Upper lobe of right lung (tissue), 1 donor: ENCODE measurements at regions not wholly inside any gene's neighbourhood (a gene's known extent, or its start where the extent isn't known, plus 50 kb on each side); places are given as distances from the start of the nearest gene placed in this dataset.

Experiments
- ATAC-seq: fragments of 200-7000 bp; cut with Tn5 transposase; one replicate; pipeline ENCODE4 v1.9.1; 2020; ENCODE audit warnings: mild to moderate bottlenecking, moderate library complexity
- DNase-seq: peaks from one replicate; pipeline ENCODE4 v3.0.0-alpha.2; 2020
- H3K27ac ChIP-seq: fragments of 200-600 bp; one replicate; pipeline ENCODE4 v1.8.0; 2022
- H3K27me3 ChIP-seq: fragments of 200-600 bp; one replicate; pipeline ENCODE4 v1.8.0; 2022; ENCODE audit warnings: mild to moderate bottlenecking
- H3K36me3 ChIP-seq: fragments of 200-600 bp; one replicate; pipeline ENCODE4 v1.8.0; 2022
- H3K4me1 ChIP-seq: fragments of 200-600 bp; one replicate; pipeline ENCODE4 v1.8.0; 2022
- H3K4me3 ChIP-seq: fragments of 200-600 bp; one replicate; pipeline ENCODE4 v1.8.0; 2022; ENCODE audit warnings: mild to moderate bottlenecking
- H3K9me3 ChIP-seq: fragments of 200-600 bp; one replicate; pipeline ENCODE4 v1.8.0; 2022
- intact Hi-C: fragments of 100-400 bp; cut with DNase I; formaldehyde crosslinking; loops from one replicate; pipeline ENCODE4 v1.11.0; 2022
- TF ChIP-seq, protein P1 (sequence below): fragments of 200-600 bp; IDR thresholded peaks from one replicate; pipeline ENCODE4 v1.8.0; 2022; ENCODE audit warnings: antibody characterized with exemption
- donor health status: DM: no; HTN: yes; CAD: no; lungs with severe emphysema.

DNA sequence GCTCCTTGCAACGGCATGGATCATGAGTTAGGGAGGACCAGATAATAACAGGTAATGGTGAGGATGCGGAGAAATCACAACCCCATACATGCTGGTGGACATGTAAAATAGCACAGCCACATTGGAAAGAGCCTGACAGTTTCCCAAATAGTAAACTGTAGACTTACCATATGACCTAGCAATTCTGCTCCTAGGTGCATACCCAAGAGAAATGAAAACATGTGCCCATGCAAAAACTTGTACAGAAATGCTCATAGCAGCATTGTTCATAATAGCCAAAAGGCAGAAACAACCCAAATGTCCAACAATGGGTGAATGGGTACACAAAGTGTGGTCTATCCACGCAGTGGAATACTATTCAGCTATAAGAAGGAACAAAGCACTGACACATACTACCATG is 97.5 kb upstream of the VRK1 start:
- TF ChIP-seq, protein P1, sequence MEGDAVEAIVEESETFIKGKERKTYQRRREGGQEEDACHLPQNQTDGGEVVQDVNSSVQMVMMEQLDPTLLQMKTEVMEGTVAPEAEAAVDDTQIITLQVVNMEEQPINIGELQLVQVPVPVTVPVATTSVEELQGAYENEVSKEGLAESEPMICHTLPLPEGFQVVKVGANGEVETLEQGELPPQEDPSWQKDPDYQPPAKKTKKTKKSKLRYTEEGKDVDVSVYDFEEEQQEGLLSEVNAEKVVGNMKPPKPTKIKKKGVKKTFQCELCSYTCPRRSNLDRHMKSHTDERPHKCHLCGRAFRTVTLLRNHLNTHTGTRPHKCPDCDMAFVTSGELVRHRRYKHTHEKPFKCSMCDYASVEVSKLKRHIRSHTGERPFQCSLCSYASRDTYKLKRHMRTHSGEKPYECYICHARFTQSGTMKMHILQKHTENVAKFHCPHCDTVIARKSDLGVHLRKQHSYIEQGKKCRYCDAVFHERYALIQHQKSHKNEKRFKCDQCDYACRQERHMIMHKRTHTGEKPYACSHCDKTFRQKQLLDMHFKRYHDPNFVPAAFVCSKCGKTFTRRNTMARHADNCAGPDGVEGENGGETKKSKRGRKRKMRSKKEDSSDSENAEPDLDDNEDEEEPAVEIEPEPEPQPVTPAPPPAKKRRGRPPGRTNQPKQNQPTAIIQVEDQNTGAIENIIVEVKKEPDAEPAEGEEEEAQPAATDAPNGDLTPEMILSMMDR = no peak
- H3K4me1 ChIP-seq = no peaks in the 10 kb centered on the region
- no peaks in the 10 kb centered on the region for H3K27me3 ChIP-seq
- H3K27ac ChIP-seq = no peak overlapping the region
- H3K36me3 ChIP-seq = no peaks in the 10 kb centered on the region
- DNase-seq = no peak
- no peaks in the 10 kb centered on the region for H3K9me3 ChIP-seq
- intact Hi-C loops = no loop called here
- H3K4me3 ChIP-seq = no peak overlapping the region
- no peak for ATAC-seq

DNA sequence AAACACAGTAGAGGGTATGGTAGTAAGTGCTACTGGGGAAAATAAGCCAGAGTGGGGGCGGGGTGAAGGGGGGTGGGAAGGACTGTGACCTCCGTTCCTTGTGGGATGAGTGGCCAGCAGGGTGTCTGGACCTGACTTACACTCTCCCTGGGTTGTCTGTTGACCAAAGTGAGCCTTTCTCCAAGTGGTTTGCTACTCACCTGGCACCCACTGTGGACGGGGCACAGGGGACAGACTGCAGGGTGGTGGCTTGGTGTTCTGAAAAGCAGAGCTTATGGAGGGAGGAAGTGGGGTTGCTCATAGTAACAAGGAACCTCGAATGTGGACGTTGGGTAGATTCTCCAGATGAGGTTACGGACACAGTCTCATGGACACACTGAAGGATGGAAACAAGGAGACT is 94.4 kb upstream of the VRK1 start:
- ATAC-seq = no peak
- DNase-seq = no peak
- Histone ChIP-seq H3K27me3 (no peaks in the 10 kb centered on the region), H3K36me3 (no peaks in the 10 kb centered on the region), H3K4me1 (no peaks in the 10 kb centered on the region), H3K4me3 (no peak overlapping the region), H3K27ac (no peak overlapping the region), H3K9me3 (no peaks in the 10 kb centered on the region)
- intact Hi-C loops = no loop called here
- TF ChIP-seq, protein P1 = no peak

DNA sequence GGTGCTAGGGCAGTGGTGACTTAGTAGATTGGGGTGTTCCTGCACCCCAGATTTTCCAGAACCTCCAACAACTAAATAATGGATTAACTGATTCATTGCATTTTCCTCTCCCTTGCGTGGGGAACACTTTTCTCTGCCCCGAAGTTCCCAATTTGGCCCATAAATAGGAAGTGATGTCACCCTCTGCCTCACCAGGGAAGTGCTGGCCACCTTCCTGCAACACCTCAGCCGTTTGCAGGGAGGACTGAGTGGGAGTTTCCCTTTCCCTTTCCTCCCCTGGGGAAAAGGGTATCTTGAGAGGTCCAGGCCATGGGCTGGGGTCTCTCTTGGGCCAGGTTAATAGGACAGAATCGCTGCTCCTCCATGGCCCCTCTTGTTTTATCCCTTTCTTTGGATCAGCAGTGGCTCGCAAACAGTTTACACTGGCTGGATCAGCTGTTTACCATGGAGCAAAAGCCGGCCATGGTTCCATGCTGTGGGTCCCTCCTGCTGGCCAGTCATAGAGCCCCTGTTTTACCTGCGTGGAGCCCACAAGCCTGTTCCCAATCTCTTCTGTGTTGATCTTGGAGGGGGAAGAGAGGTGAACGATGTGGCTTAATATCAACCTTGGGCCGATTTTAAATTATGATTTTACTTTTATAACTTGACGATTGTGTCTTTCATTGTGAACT is 91.6 kb upstream of the VRK1 start:
- DNase-seq (no peak), ATAC-seq (no peak)
- H3K36me3 ChIP-seq = no peaks in the 10 kb centered on the region
- no peak overlapping the region for H3K4me3 ChIP-seq
- no peak overlapping the region for H3K27ac ChIP-seq
- H3K4me1 ChIP-seq = no peaks in the 10 kb centered on the region
- TF ChIP-seq, protein P1 = no peak
- H3K27me3 ChIP-seq = no peaks in the 10 kb centered on the region
- intact Hi-C loops = no loop called here
- no peaks in the 10 kb centered on the region for H3K9me3 ChIP-seq

DNA sequence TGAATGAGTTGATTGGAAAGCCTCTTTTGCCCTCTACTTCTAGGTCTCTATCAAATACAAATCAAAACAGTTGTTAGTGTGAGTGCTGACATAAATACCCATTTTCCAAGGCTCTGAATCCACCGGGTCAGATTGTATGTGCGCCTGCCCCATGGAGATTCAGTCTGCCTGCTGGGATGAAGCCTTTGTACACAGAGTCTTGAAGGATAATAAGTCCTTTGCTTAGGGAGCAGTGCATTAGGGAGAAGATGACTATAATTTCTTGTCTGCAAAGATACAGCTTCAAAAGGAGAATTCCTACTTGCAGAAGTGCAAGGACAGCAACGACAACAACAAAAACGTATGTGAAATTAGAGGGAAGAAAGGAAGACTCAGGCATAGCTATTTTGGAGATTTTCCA is 90.3 kb upstream of the VRK1 start:
- intact Hi-C loops = no loop called here

DNA sequence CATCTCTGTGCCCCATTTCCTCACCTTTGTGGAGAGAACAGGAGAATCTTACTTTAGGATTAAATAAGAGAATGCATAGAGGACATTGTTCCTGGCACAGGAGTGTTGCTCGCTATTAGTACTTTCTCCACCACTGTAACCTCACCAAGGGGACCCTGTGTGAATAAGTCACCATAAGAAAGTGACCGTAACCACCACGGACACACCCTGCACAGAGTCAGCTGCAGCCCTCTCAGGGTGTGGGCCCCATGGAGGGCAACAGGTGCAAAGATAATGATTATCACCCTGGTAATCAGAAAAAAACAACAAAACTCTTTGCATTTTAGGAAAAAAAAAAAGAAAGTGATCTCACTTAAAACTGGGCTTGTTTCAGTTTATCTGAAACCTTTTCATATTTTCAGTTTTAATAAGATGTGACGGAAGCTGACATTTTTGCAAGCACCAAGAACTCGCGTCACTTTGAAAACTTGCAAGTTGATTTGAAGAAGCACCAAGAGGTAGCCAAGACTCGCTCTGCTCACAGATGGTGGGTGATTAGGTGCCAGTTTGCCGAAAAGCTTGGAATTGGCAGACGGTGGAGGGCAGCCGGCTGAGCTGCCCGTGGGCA is 87.0 kb upstream of the VRK1 start:
- intact Hi-C loops = no loop called here
- no peak overlapping the region for H3K27ac ChIP-seq
- ATAC-seq = no peak
- H3K4me1 ChIP-seq = no peaks in the 10 kb centered on the region
- no peak for DNase-seq
- no peaks in the 10 kb centered on the region for H3K36me3 ChIP-seq
- no peaks in the 10 kb centered on the region for H3K9me3 ChIP-seq
- no peak overlapping the region for H3K4me3 ChIP-seq
- TF ChIP-seq, protein P1 = no peak
- peaks cover 20% of the 10 kb centered on the region for H3K27me3 ChIP-seq

More for the DNA sequence above, 90.3 kb upstream of the VRK1 start:
- H3K27ac ChIP-seq = no peak overlapping the region
- H3K9me3 ChIP-seq = no peaks in the 10 kb centered on the region
- peaks cover 3% of the 10 kb centered on the region for H3K27me3 ChIP-seq
- ATAC-seq (no peak), DNase-seq (no peak)
- H3K36me3 ChIP-seq = no peaks in the 10 kb centered on the region
- H3K4me3 ChIP-seq = no peak overlapping the region
- TF ChIP-seq, protein P1 = no peak
- H3K4me1 ChIP-seq = no peaks in the 10 kb centered on the region
